Neural progenitor cell (in vitro differentiated cells): ENCODE measurements at regions not wholly inside any gene's neighbourhood (a gene's known extent, or its start where the extent isn't known, plus 50 kb on each side); places are given as distances from the start of the nearest gene placed in this dataset.

ENCODE experiments used
- DNase-seq: peaks from one replicate; pipeline ENCODE4 v3.0.0-alpha.2; 2016; ENCODE audit warnings: low spot score
- H2AFZ ChIP-seq: fragments of 200-600 bp; sonication (generic); replicated peaks from 2 replicates; pipeline ENCODE4 v1.6.1; 2016; ENCODE audit warnings: antibody characterized with exemption
- H3F3A ChIP-seq: fragments of 200-600 bp; sonication (generic); 2 replicates; pipeline ENCODE4 v1.6.1; 2016; ENCODE audit warnings: antibody characterized with exemption, low read depth
- H3K27ac ChIP-seq: fragments of 200-600 bp; sonication (generic); 2 replicates; pipeline ENCODE4 v1.5.1; 2016; ENCODE audit warnings: mild to moderate bottlenecking
- H3K27me3 ChIP-seq: fragments of 200-600 bp; sonication (generic); 2 replicates; pipeline ENCODE4 v1.6.1; 2016; ENCODE audit warnings: mild to moderate bottlenecking, moderate library complexity
- H3K36me3 ChIP-seq: fragments of 200-600 bp; sonication (generic); 2 replicates; pipeline ENCODE4 v1.5.1; 2016
- H3K4me1 ChIP-seq: fragments of 200-600 bp; sonication (generic); 2 replicates; pipeline ENCODE4 v1.6.1; 2016; ENCODE audit warnings: mixed run types
- H3K4me2 ChIP-seq: fragments of 200-600 bp; sonication (generic); 2 replicates; pipeline ENCODE4 v1.6.1; 2016
- H3K4me3 ChIP-seq: fragments of 200-600 bp; sonication (generic); 2 replicates; pipeline ENCODE4 v1.5.1; 2016
- H3K79me2 ChIP-seq: fragments of 200-600 bp; sonication (generic); 2 replicates; pipeline ENCODE4 v1.6.1; 2016; ENCODE audit warnings: low read depth
- H3K9ac ChIP-seq: fragments of 200-600 bp; sonication (generic); 2 replicates; pipeline ENCODE4 v1.6.1; 2016
- H3K9me3 ChIP-seq: fragments of 200-600 bp; sonication (generic); 2 replicates; pipeline ENCODE4 v1.5.1; 2016; ENCODE audit warnings: low read depth
- H4K20me1 ChIP-seq: fragments of 200-600 bp; sonication (generic); 2 replicates; pipeline ENCODE4 v1.6.1; 2016; ENCODE audit warnings: low read depth
- H3K27ac Mint-ChIP-seq: 3 replicates; pipeline ENCODE4 v1.8.0; 2021; ENCODE audit warnings: mixed read lengths
- H3K27me3 Mint-ChIP-seq: 2 replicates; pipeline ENCODE4 v1.8.0; 2022; ENCODE audit warnings: low read depth, mild to moderate bottlenecking, inconsistent platforms, moderate library complexity, mixed read lengths; ENCODE audit not compliant: insufficient read depth
- H3K36me3 Mint-ChIP-seq: 3 replicates; pipeline ENCODE4 v1.8.0; 2021; ENCODE audit warnings: mixed read lengths
- H3K4me1 Mint-ChIP-seq: 3 replicates; pipeline ENCODE4 v1.8.0; 2021; ENCODE audit warnings: mixed read lengths
- H3K4me3 Mint-ChIP-seq: 3 replicates; pipeline ENCODE4 v1.8.0; 2021; ENCODE audit warnings: mild to moderate bottlenecking, moderate library complexity, mixed read lengths
- H3K9me3 Mint-ChIP-seq: 3 replicates; pipeline ENCODE4 v1.8.0; 2020; ENCODE audit warnings: mixed read lengths
- CTCF ChIP-seq: fragments of 200-600 bp; sonication (generic); IDR thresholded peaks from 2 replicates; pipeline ENCODE4 v1.5.1; 2017; ENCODE audit warnings: antibody characterized with exemption, mild to moderate bottlenecking
- EZH2 ChIP-seq: fragments of 200-600 bp; sonication (generic); IDR thresholded peaks from 2 replicates; pipeline ENCODE4 v1.6.1; 2017; ENCODE audit warnings: antibody characterized with exemption, mild to moderate bottlenecking, moderate library complexity
- EZH2phosphoT487 ChIP-seq: fragments of 200-600 bp; sonication (generic); IDR thresholded peaks from 2 replicates; pipeline ENCODE4 v1.6.1; 2017; ENCODE audit warnings: antibody characterized with exemption

- no peak overlapping the region for H3K27ac ChIP-seq
Measured at GRCh38 chr5:88045165-88045564, 223.5 kb downstream of the TMEM161B start.

GRCh38 chr5:88034520-88034919, 234.1 kb downstream of the TMEM161B start:
- Histone ChIP-seq H4K20me1 (no peaks in the 10 kb centered on the region), H3K9ac (no peak overlapping the region), H2AFZ (no peak overlapping the region), H3K4me3 (no peak overlapping the region), H3K4me2 (no peak overlapping the region), H3K27me3 (no peaks in the 10 kb centered on the region), H3K36me3 (no peaks in the 10 kb centered on the region), H3K27ac (no peak overlapping the region), H3K79me2 (no peaks in the 10 kb centered on the region), H3K9me3 (no peaks in the 10 kb centered on the region), H3F3A (no peaks in the 10 kb centered on the region), H3K4me1 (no peaks in the 10 kb centered on the region)
- Mint-ChIP-seq H3K4me1 (peaks cover 4% of the 10 kb centered on the region), H3K9me3 (peaks cover 4% of the 10 kb centered on the region), H3K4me3 (no peak overlapping the region), H3K27me3 (no peaks in the 10 kb centered on the region), H3K36me3 (no peaks in the 10 kb centered on the region), H3K27ac (no peak overlapping the region)
- DNase-seq = no peak
- TF ChIP-seq CTCF = no peak
- TF ChIP-seq EZH2 = no peak
- no peak for TF ChIP-seq EZH2phosphoT487

More at GRCh38 chr5:88045165-88045564, 223.5 kb downstream of the TMEM161B start:
- Mint-ChIP-seq H3K4me1 (peaks cover 13% of the 10 kb centered on the region), H3K27me3 (no peaks in the 10 kb centered on the region), H3K36me3 (no peaks in the 10 kb centered on the region), H3K27ac (no peak overlapping the region), H3K9me3 (peaks cover 1% of the 10 kb centered on the region), H3K4me3 (no peak overlapping the region)
- H3K9me3 ChIP-seq = no peaks in the 10 kb centered on the region
- no peaks in the 10 kb centered on the region for H3K36me3 ChIP-seq
- no peak overlapping the region for H3K4me2 ChIP-seq
- no peak overlapping the region for H2AFZ ChIP-seq
- H4K20me1 ChIP-seq = peaks cover 6% of the 10 kb centered on the region
- no peaks in the 10 kb centered on the region for H3F3A ChIP-seq
- no peak overlapping the region for H3K4me3 ChIP-seq
- H3K27me3 ChIP-seq = no peaks in the 10 kb centered on the region
- H3K9ac ChIP-seq = no peak overlapping the region
- TF ChIP-seq EZH2phosphoT487 (no peak), EZH2 (no peak), CTCF (no peak)
- DNase-seq = peak; percentile 21
- no peaks in the 10 kb centered on the region for H3K79me2 ChIP-seq
- H3K4me1 ChIP-seq = peaks cover 24% of the 10 kb centered on the region

GRCh38 chr5:88033191-88033590, 235.5 kb downstream of the TMEM161B start:
- H3K4me1 Mint-ChIP-seq = peaks cover 4% of the 10 kb centered on the region
- Histone ChIP-seq H3K4me3 (no peak overlapping the region), H2AFZ (no peak overlapping the region), H3K9ac (no peak overlapping the region), H3K79me2 (no peaks in the 10 kb centered on the region), H3K36me3 (no peaks in the 10 kb centered on the region), H4K20me1 (no peaks in the 10 kb centered on the region), H3F3A (no peaks in the 10 kb centered on the region), H3K4me2 (no peak overlapping the region), H3K27me3 (no peaks in the 10 kb centered on the region), H3K4me1 (no peaks in the 10 kb centered on the region), H3K9me3 (no peaks in the 10 kb centered on the region), H3K27ac (no peak overlapping the region)
- H3K9me3 Mint-ChIP-seq = no peaks in the 10 kb centered on the region
- no peak overlapping the region for H3K4me3 Mint-ChIP-seq
- TF ChIP-seq CTCF (no peak), EZH2 (no peak), EZH2phosphoT487 (no peak)
- no peak for DNase-seq
- no peak overlapping the region for H3K27ac Mint-ChIP-seq
- H3K27me3 Mint-ChIP-seq = no peaks in the 10 kb centered on the region
- H3K36me3 Mint-ChIP-seq = no peaks in the 10 kb centered on the region
